ENCODE measurements at regions not wholly inside any gene's neighbourhood (a gene's known extent, or its start where the extent isn't known, plus 50 kb on each side); places are given as distances from the start of the nearest gene placed in this dataset.

- DNase-seq = no peak
These were observed 176.8 kb upstream of the CHRM3 start for GRCh38 chr1:239209591-239209990.

- no peak for DNase-seq
These were observed 182.0 kb upstream of the CHRM3 start for GRCh38 chr1:239204401-239204800.

GRCh38 chr1:239197871-239198270 is 188.5 kb upstream of the CHRM3 start:
- DNase-seq = no peak

- no peak for DNase-seq
These were observed 196.3 kb upstream of the CHRM3 start for GRCh38 chr1:239189998-239190512.

- no peak for DNase-seq
These were observed 199.9 kb upstream of the CHRM3 start for GRCh38 chr1:239186487-239186886.

GRCh38 chr1:239185245-239185619 is 201.1 kb upstream of the CHRM3 start:
- DNase-seq = no peak

GRCh38 chr1:239184561-239185244 is 201.7 kb upstream of the CHRM3 start:
- no peak for DNase-seq

GRCh38 chr1:239178961-239179360 is 207.4 kb upstream of the CHRM3 start:
- no peak for DNase-seq

GRCh38 chr1:239174880-239175279 is 211.5 kb upstream of the CHRM3 start:
- DNase-seq = no peak

- no peak for DNase-seq
These were observed 215.5 kb upstream of the CHRM3 start for GRCh38 chr1:239170828-239171227.

GRCh38 chr1:239169276-239169675 is 217.1 kb upstream of the CHRM3 start:
- no peak for DNase-seq

- no peak for DNase-seq
These were observed 221.8 kb upstream of the CHRM3 start for GRCh38 chr1:239164451-239165180.

- no peak for DNase-seq
These were observed 230.8 kb upstream of the CHRM3 start for GRCh38 chr1:239155466-239156091.

GRCh38 chr1:239151937-239152336 is 234.4 kb upstream of the CHRM3 start:
- no peak for DNase-seq

GRCh38 chr1:239140968-239141367 is 245.4 kb upstream of the CHRM3 start:
- no peak for DNase-seq

GRCh38 chr1:239139801-239140200 is 246.6 kb upstream of the CHRM3 start:
- no peak for DNase-seq

- no peak for DNase-seq
These were observed 257.8 kb upstream of the CHRM3 start for GRCh38 chr1:239128541-239128940.

GRCh38 chr1:239126884-239127283 is 259.5 kb upstream of the CHRM3 start:
- DNase-seq = no peak

- no peak for DNase-seq
These were observed 260.5 kb upstream of the CHRM3 start for GRCh38 chr1:239125893-239126292.

GRCh38 chr1:239125027-239125426 is 261.3 kb upstream of the CHRM3 start:
- DNase-seq = no peak

- DNase-seq = no peak
These were observed 263.1 kb upstream of the CHRM3 start for GRCh38 chr1:239123260-239123659.

GRCh38 chr1:239112101-239112935 is 274.1 kb upstream of the CHRM3 start:
- no peak for DNase-seq

- DNase-seq = no peak
These were observed 278.7 kb upstream of the CHRM3 start for GRCh38 chr1:239107676-239108075.

All from NCI-H2171 (cell line).